Hepatocyte (in vitro differentiated cells): ENCODE measurements at regions not wholly inside any gene's neighbourhood (a gene's known extent, or its start where the extent isn't known, plus 50 kb on each side); places are given as distances from the start of the nearest gene placed in this dataset.
"Not testable (repeated sequence)": the region's sequence is repeated elsewhere in the genome, so short reads cannot be mapped to it uniquely, and the experiment has no call there.

Source experiments
- DNase-seq: peaks from one replicate; pipeline ENCODE4 v3.0.0-alpha.2; 2016; ENCODE audit warnings: low spot score
- H2AFZ ChIP-seq: fragments of 200-600 bp; sonication (generic); 2 replicates; pipeline ENCODE4 v1.6.0; 2016; ENCODE audit warnings: antibody characterized with exemption, mild to moderate bottlenecking
- H3K27ac ChIP-seq: fragments of 200-600 bp; sonication (generic); 2 replicates; pipeline ENCODE4 v1.5.1; 2016; ENCODE audit warnings: mild to moderate bottlenecking
- H3K27me3 ChIP-seq: fragments of 200-600 bp; sonication (generic); 2 replicates; pipeline ENCODE4 v1.6.1; 2016
- H3K36me3 ChIP-seq: fragments of 200-600 bp; sonication (generic); replicated peaks from 2 replicates; pipeline ENCODE4 v1.5.1; 2016; ENCODE audit warnings: low read depth; ENCODE audit not compliant: insufficient read depth
- H3K4me1 ChIP-seq: fragments of 200-600 bp; sonication (generic); 2 replicates; pipeline ENCODE4 v1.5.1; 2016; ENCODE audit warnings: mild to moderate bottlenecking, moderate library complexity; ENCODE audit not compliant: insufficient read depth
- H3K4me2 ChIP-seq: fragments of 200-600 bp; sonication (generic); 2 replicates; pipeline ENCODE4 v1.6.0; 2016
- H3K4me3 ChIP-seq: fragments of 200-600 bp; sonication (generic); 2 replicates; pipeline ENCODE4 v1.5.1; 2016; ENCODE audit warnings: mild to moderate bottlenecking
- H3K79me2 ChIP-seq: fragments of 200-600 bp; sonication (generic); 2 replicates; pipeline ENCODE4 v1.6.0; 2017; ENCODE audit warnings: mild to moderate bottlenecking
- H3K9me2 ChIP-seq: fragments of 200-600 bp; sonication (generic); replicated peaks from 2 replicates; pipeline ENCODE4 v1.6.0; 2017; ENCODE audit warnings: mild to moderate bottlenecking; ENCODE audit not compliant: insufficient read depth
- H3K9me3 ChIP-seq: fragments of 200-600 bp; sonication (generic); 2 replicates; pipeline ENCODE4 v1.5.1; 2016; ENCODE audit warnings: low read depth, mild to moderate bottlenecking
- H4K20me1 ChIP-seq: fragments of 200-600 bp; sonication (generic); 2 replicates; pipeline ENCODE4 v1.6.0; 2016; ENCODE audit warnings: mild to moderate bottlenecking; ENCODE audit not compliant: insufficient read depth, poor library complexity, severe bottlenecking
- CTCF ChIP-seq: fragments of 200-600 bp; sonication (generic); IDR thresholded peaks from 2 replicates; pipeline ENCODE4 v1.5.1; 2016; ENCODE audit warnings: antibody characterized with exemption, mild to moderate bottlenecking; ENCODE audit not compliant: poor library complexity
- EZH2 ChIP-seq: fragments of 200-600 bp; sonication (generic); IDR thresholded peaks from 2 replicates; pipeline ENCODE4 v1.6.1; 2016; ENCODE audit warnings: antibody characterized with exemption, mild to moderate bottlenecking, borderline replicate concordance
- EZH2phosphoT487 ChIP-seq: fragments of 200-600 bp; sonication (generic); IDR thresholded peaks from one replicate; pipeline ENCODE4 v1.6.1; 2018; ENCODE audit warnings: antibody characterized with exemption, mild to moderate bottlenecking, low read depth, moderate library complexity; ENCODE audit not compliant: unreplicated experiment, severe bottlenecking
- WGBS: methylation state at CpG from one replicate; pipeline ENCODE4 v1.1.6; 2016; ENCODE audit warnings: low lambda C conversion rate; ENCODE audit errors: missing lambda C conversion rate; 5-methylcytosine and 5-hydroxymethylcytosine counted together

GRCh38 chr4:29104694-29105093 lies 1615.5 kb upstream of the PCDH7 start:
- TF ChIP-seq EZH2phosphoT487 (no peak), CTCF (no peak), EZH2 (no peak)
- H3K9me2 ChIP-seq = no peaks in the 10 kb centered on the region
- H3K36me3 ChIP-seq = no peaks in the 10 kb centered on the region
- no peak overlapping the region for H2AFZ ChIP-seq
- H3K4me2 ChIP-seq = no peak overlapping the region
- no peaks in the 10 kb centered on the region for H4K20me1 ChIP-seq
- no peak for DNase-seq
- no peaks in the 10 kb centered on the region for H3K4me1 ChIP-seq
- H3K27me3 ChIP-seq = no peaks in the 10 kb centered on the region
- H3K4me3 ChIP-seq = no peak overlapping the region
- H3K9me3 ChIP-seq = no peaks in the 10 kb centered on the region
- H3K79me2 ChIP-seq = no peaks in the 10 kb centered on the region
- WGBS = 97% methylated on average over 3 of the region's 3 CpGs
- H3K27ac ChIP-seq = no peak overlapping the region

- TF ChIP-seq EZH2phosphoT487 (no peak), EZH2 (no peak), CTCF (no peak)
- Histone ChIP-seq H4K20me1 (no peaks in the 10 kb centered on the region), H3K27ac (no peak overlapping the region), H3K36me3 (no peaks in the 10 kb centered on the region), H2AFZ (no peak overlapping the region), H3K9me3 (no peaks in the 10 kb centered on the region), H3K9me2 (no peaks in the 10 kb centered on the region), H3K4me3 (no peak overlapping the region), H3K27me3 (no peaks in the 10 kb centered on the region), H3K4me1 (no peaks in the 10 kb centered on the region), H3K79me2 (no peaks in the 10 kb centered on the region), H3K4me2 (no peak overlapping the region)
- 42% methylated on average over 3 of the region's 3 CpGs for WGBS
- no peak for DNase-seq
Measured at GRCh38 chr4:29113960-29114359, 1606.2 kb upstream of the PCDH7 start.

GRCh38 chr4:29117231-29117722 lies 1602.9 kb upstream of the PCDH7 start:
- H3K4me3 ChIP-seq, H3K36me3 ChIP-seq, H3K27me3 ChIP-seq, H3K79me2 ChIP-seq, H3K27ac ChIP-seq, H3K4me2 ChIP-seq, H3K9me3 ChIP-seq, H3K4me1 ChIP-seq, H4K20me1 ChIP-seq, H2AFZ ChIP-seq, H3K9me2 ChIP-seq, DNase-seq: not testable (repeated sequence)
- 96% methylated on average over 36 of the region's 38 CpGs for WGBS

- H3K9me3 ChIP-seq = no peaks in the 10 kb centered on the region
- no peak overlapping the region for H3K27ac ChIP-seq
- WGBS = 87% methylated on average over 4 of the region's 4 CpGs
- no peaks in the 10 kb centered on the region for H3K4me1 ChIP-seq
- no peak overlapping the region for H3K4me3 ChIP-seq
- H4K20me1 ChIP-seq = no peaks in the 10 kb centered on the region
- DNase-seq = no peak
- no peaks in the 10 kb centered on the region for H3K36me3 ChIP-seq
- H2AFZ ChIP-seq = no peak overlapping the region
- H3K4me2 ChIP-seq = no peak overlapping the region
- no peaks in the 10 kb centered on the region for H3K9me2 ChIP-seq
- no peaks in the 10 kb centered on the region for H3K27me3 ChIP-seq
- H3K79me2 ChIP-seq = no peaks in the 10 kb centered on the region
- TF ChIP-seq EZH2phosphoT487 (no peak), CTCF (no peak), EZH2 (no peak)
Measured at GRCh38 chr4:29121586-29121985, 1598.6 kb upstream of the PCDH7 start.
